ENCODE measurements at regions not wholly inside any gene's neighbourhood (a gene's known extent, or its start where the extent isn't known, plus 50 kb on each side); places are given as distances from the start of the nearest gene placed in this dataset.

- Histone ChIP-seq H3K36me3 (ENCODE audit: insufficient read depth, low read length) (no peaks in the 10 kb centered on the region), H3K4me2 (ENCODE audit: low read length) (no peak overlapping the region), H3K4me3 (ENCODE audit: low read depth, low read length, poor library complexity, severe bottlenecking) (no peak overlapping the region), H3K9me3 (ENCODE audit: low read length) (no peaks in the 10 kb centered on the region), H3F3A (ENCODE audit: insufficient read depth, low read length) (no peaks in the 10 kb centered on the region), H3K4me1 (ENCODE audit: insufficient read depth, low read length, severe bottlenecking) (no peaks in the 10 kb centered on the region), H3K9ac (ENCODE audit: low read length) (no peak overlapping the region), H3K9me2 (ENCODE audit: low read depth, low read length) (no peaks in the 10 kb centered on the region), H4K20me1 (ENCODE audit: insufficient read depth, low read length) (no peaks in the 10 kb centered on the region), H3K27me3 (ENCODE audit: insufficient read depth, low read length) (no peaks in the 10 kb centered on the region), H3K27ac (ENCODE audit: low read depth, low read length, poor library complexity, severe bottlenecking) (no peak overlapping the region), H3K79me2 (ENCODE audit: insufficient read depth, low read length) (no peaks in the 10 kb centered on the region), H2AFZ (ENCODE audit: low read length) (no peak overlapping the region)
- TF ChIP-seq EZH2 (IDR thresholded peaks at IDR 0.05; ENCODE audit: borderline replicate concordance, low read length) (no peak), CTCF (IDR thresholded peaks at IDR 0.05; ENCODE audit: low read length) (no peak)
Measured at GRCh38 chr4:96708766-96709165, 868.9 kb downstream of the PDHA2 start.

- Histone ChIP-seq H3K9me2 (ENCODE audit: low read depth, low read length) (no peaks in the 10 kb centered on the region), H3K4me3 (ENCODE audit: low read depth, low read length, poor library complexity, severe bottlenecking) (no peak overlapping the region), H3F3A (ENCODE audit: insufficient read depth, low read length) (no peaks in the 10 kb centered on the region), H4K20me1 (ENCODE audit: insufficient read depth, low read length) (no peaks in the 10 kb centered on the region), H3K79me2 (ENCODE audit: insufficient read depth, low read length) (no peaks in the 10 kb centered on the region), H2AFZ (ENCODE audit: low read length) (no peak overlapping the region), H3K4me1 (ENCODE audit: insufficient read depth, low read length, severe bottlenecking) (no peaks in the 10 kb centered on the region), H3K4me2 (ENCODE audit: low read length) (no peak overlapping the region), H3K9ac (ENCODE audit: low read length) (no peak overlapping the region), H3K27ac (ENCODE audit: low read depth, low read length, poor library complexity, severe bottlenecking) (no peak overlapping the region), H3K27me3 (ENCODE audit: insufficient read depth, low read length) (no peaks in the 10 kb centered on the region), H3K9me3 (ENCODE audit: low read length) (no peaks in the 10 kb centered on the region), H3K36me3 (ENCODE audit: insufficient read depth, low read length) (no peaks in the 10 kb centered on the region)
- TF ChIP-seq CTCF (IDR thresholded peaks at IDR 0.05; ENCODE audit: low read length) = no peak
- TF ChIP-seq EZH2 (IDR thresholded peaks at IDR 0.05; ENCODE audit: borderline replicate concordance, low read length) = no peak
Measured at GRCh38 chr4:96713271-96713850, 873.5 kb downstream of the PDHA2 start.

- no peak for TF ChIP-seq CTCF (IDR thresholded peaks at IDR 0.05; ENCODE audit: low read length)
- TF ChIP-seq EZH2 (IDR thresholded peaks at IDR 0.05; ENCODE audit: borderline replicate concordance, low read length) = no peak
- Histone ChIP-seq H3K4me3 (ENCODE audit: low read depth, low read length, poor library complexity, severe bottlenecking) (no peak overlapping the region), H3K79me2 (ENCODE audit: insufficient read depth, low read length) (no peaks in the 10 kb centered on the region), H3K36me3 (ENCODE audit: insufficient read depth, low read length) (no peaks in the 10 kb centered on the region), H4K20me1 (ENCODE audit: insufficient read depth, low read length) (no peaks in the 10 kb centered on the region), H3K9me2 (ENCODE audit: low read depth, low read length) (no peaks in the 10 kb centered on the region), H3K27ac (ENCODE audit: low read depth, low read length, poor library complexity, severe bottlenecking) (no peak overlapping the region), H2AFZ (ENCODE audit: low read length) (no peak overlapping the region), H3K27me3 (ENCODE audit: insufficient read depth, low read length) (no peaks in the 10 kb centered on the region), H3K4me2 (ENCODE audit: low read length) (no peak overlapping the region), H3K9me3 (ENCODE audit: low read length) (no peaks in the 10 kb centered on the region), H3F3A (ENCODE audit: insufficient read depth, low read length) (no peaks in the 10 kb centered on the region), H3K9ac (ENCODE audit: low read length) (no peak overlapping the region), H3K4me1 (ENCODE audit: insufficient read depth, low read length, severe bottlenecking) (no peaks in the 10 kb centered on the region)
Measured at GRCh38 chr4:96729641-96730040, 889.7 kb downstream of the PDHA2 start.
